H9 (cell line): ENCODE measurements at regions not wholly inside any gene's neighbourhood (a gene's known extent, or its start where the extent isn't known, plus 50 kb on each side); places are given as distances from the start of the nearest gene placed in this dataset.
A peak's percentile ranks its signal among the peaks of the same experiment; 100 is the strongest.

ENCODE experiments used
- DNase-seq: peaks from one replicate; pipeline ENCODE4 v3.0.0-alpha.2; 2017
- H2AFZ ChIP-seq: one replicate; pipeline ENCODE4 v1.6.1; 2013; ENCODE audit warnings: mild to moderate bottlenecking, low read length, control low read depth, moderate library complexity
- H2AK5ac ChIP-seq: 2 replicates; pipeline ENCODE4 v1.6.1; 2013; ENCODE audit warnings: low read length, control low read depth, mixed read lengths; ENCODE audit not compliant: insufficient read length
- H2BK120ac ChIP-seq: one replicate; pipeline ENCODE4 v1.6.1; 2013; ENCODE audit warnings: low read depth, mild to moderate bottlenecking, low read length, control low read depth, inconsistent platforms; ENCODE audit not compliant: poor library complexity, severe bottlenecking
- H2BK12ac ChIP-seq: 2 replicates; pipeline ENCODE4 v1.6.1; 2013; ENCODE audit warnings: low read length, control low read depth, mixed read lengths, low read depth; ENCODE audit not compliant: insufficient read length
- H2BK15ac ChIP-seq: 2 replicates; pipeline ENCODE4 v1.6.1; 2013; ENCODE audit warnings: low read depth, low read length, control low read depth
- H2BK20ac ChIP-seq: one replicate; pipeline ENCODE4 v1.6.1; 2013; ENCODE audit warnings: low read depth, mild to moderate bottlenecking, low read length, control low read depth, inconsistent platforms; ENCODE audit not compliant: poor library complexity, severe bottlenecking
- H2BK5ac ChIP-seq: 2 replicates; pipeline ENCODE4 v1.6.1; 2013; ENCODE audit warnings: low read length, control low read depth, mixed read lengths; ENCODE audit not compliant: insufficient read length
- H3K14ac ChIP-seq: 2 replicates; pipeline ENCODE4 v1.6.1; 2013; ENCODE audit warnings: low read length, control low read depth; ENCODE audit not compliant: insufficient read depth
- H3K18ac ChIP-seq: 2 replicates; pipeline ENCODE4 v1.6.1; 2013; ENCODE audit warnings: low read depth, mild to moderate bottlenecking, mixed read lengths, low read length, control low read depth; ENCODE audit not compliant: insufficient read length
- H3K23ac ChIP-seq: 2 replicates; pipeline ENCODE4 v1.6.1; 2013; ENCODE audit warnings: low read length, control low read depth, mixed read lengths, low read depth; ENCODE audit not compliant: insufficient read length
- H3K23me2 ChIP-seq: 2 replicates; pipeline ENCODE4 v1.6.1; 2013; ENCODE audit warnings: low read depth, mild to moderate bottlenecking, mixed read lengths, low read length, control low read depth; ENCODE audit not compliant: insufficient read length, poor library complexity, severe bottlenecking
- H3K27ac ChIP-seq: 2 replicates; pipeline ENCODE4 v1.5.1; 2013; ENCODE audit warnings: low read length, control low read depth, mixed read lengths, low read depth; ENCODE audit not compliant: insufficient read length
- H3K27me3 ChIP-seq: 2 replicates; pipeline ENCODE4 v1.6.1; 2013; ENCODE audit warnings: low read length, control low read depth, inconsistent platforms; ENCODE audit not compliant: insufficient read depth
- H3K4ac ChIP-seq: 2 replicates; pipeline ENCODE4 v1.6.1; 2013; ENCODE audit warnings: low read depth, mild to moderate bottlenecking, control low read depth, inconsistent platforms, low read length, moderate library complexity
- H3K4me1 ChIP-seq: 2 replicates; pipeline ENCODE4 v1.6.1; 2013; ENCODE audit warnings: low read length, control low read depth, inconsistent platforms; ENCODE audit not compliant: insufficient read depth
- H3K4me2 ChIP-seq: 2 replicates; pipeline ENCODE4 v1.6.1; 2013; ENCODE audit warnings: low read length, control low read depth, mixed read lengths; ENCODE audit not compliant: insufficient read length, insufficient read depth
- H3K56ac ChIP-seq: 2 replicates; pipeline ENCODE4 v1.6.1; 2013; ENCODE audit warnings: low read depth, mild to moderate bottlenecking, mixed read lengths, low read length, control low read depth; ENCODE audit not compliant: insufficient read length
- H3K79me1 ChIP-seq: 2 replicates; pipeline ENCODE4 v1.6.1; 2013; ENCODE audit warnings: low read depth, mild to moderate bottlenecking, moderate library complexity, low read length, control low read depth, inconsistent platforms; ENCODE audit not compliant: insufficient read depth, poor library complexity, severe bottlenecking
- H3K79me2 ChIP-seq: 2 replicates; pipeline ENCODE4 v1.6.1; 2013; ENCODE audit warnings: low read length, control low read depth, inconsistent platforms; ENCODE audit not compliant: insufficient read depth
- H3K9ac ChIP-seq: 2 replicates; pipeline ENCODE4 v1.6.1; 2013; ENCODE audit warnings: low read length, control low read depth, mixed read lengths; ENCODE audit not compliant: insufficient read length; ENCODE audit errors: extremely low read depth
- H3K9me3 ChIP-seq: one replicate; pipeline ENCODE4 v1.6.1; 2013; ENCODE audit warnings: low read depth, low read length, inconsistent platforms; ENCODE audit not compliant: control insufficient read depth
- H3T11ph ChIP-seq: one replicate; pipeline ENCODE4 v1.6.1; 2013; ENCODE audit warnings: mild to moderate bottlenecking, low read length, control low read depth, inconsistent platforms
- H4K20me1 ChIP-seq: one replicate; pipeline ENCODE4 v1.6.1; 2013; ENCODE audit not compliant: control insufficient read depth, insufficient read length, insufficient read depth
- H4K5ac ChIP-seq: 2 replicates; pipeline ENCODE4 v1.6.1; 2013; ENCODE audit warnings: low read depth, mild to moderate bottlenecking, mixed read lengths, low read length, control low read depth; ENCODE audit not compliant: insufficient read length
- H4K8ac ChIP-seq: replicated peaks from 2 replicates; pipeline ENCODE4 v1.6.1; 2013; ENCODE audit warnings: low read length, control low read depth, mixed read lengths, low read depth; ENCODE audit not compliant: insufficient read length
- H4K91ac ChIP-seq: 2 replicates; pipeline ENCODE4 v1.6.1; 2013; ENCODE audit warnings: low read depth, mild to moderate bottlenecking, moderate library complexity, mixed read lengths, low read length, control low read depth; ENCODE audit not compliant: insufficient read length
- H3K27ac Mint-ChIP-seq, 3 experiments: 2 replicates in 2 of 3; 3 replicates in 1 of 3; pipeline ENCODE4 v1.8.0; 2020 to 2021; ENCODE audit warnings: mixed read lengths in 3 of 3, mild to moderate bottlenecking in 1 of 3, moderate library complexity in 1 of 3
- H3K27me3 Mint-ChIP-seq: 2 replicates; pipeline ENCODE4 v1.8.0; 2021; ENCODE audit warnings: low read depth, mild to moderate bottlenecking, moderate library complexity, mixed read lengths
- H3K36me3 Mint-ChIP-seq, 3 experiments: 2 replicates in 2 of 3; 3 replicates in 1 of 3; pipeline ENCODE4 v1.8.0; 2020 to 2021; ENCODE audit warnings: low read depth in 3 of 3, mixed read lengths in 3 of 3; ENCODE audit not compliant: insufficient read depth in 1 of 3
- H3K4me1 Mint-ChIP-seq, 2 experiments: 2 replicates each; pipeline ENCODE4 v1.8.0; 2020; ENCODE audit warnings: mixed read lengths in 2 of 2
- H3K4me3 Mint-ChIP-seq, 2 experiments: 2 replicates in 1 of 2; 3 replicates in 1 of 2; pipeline ENCODE4 v1.8.0; 2020 to 2021; ENCODE audit warnings: mild to moderate bottlenecking in 2 of 2, mixed read lengths in 2 of 2, moderate library complexity in 1 of 2
- H3K9me3 Mint-ChIP-seq, 2 experiments: 2 replicates in 1 of 2; 3 replicates in 1 of 2; pipeline ENCODE4 v1.8.0; 2020; ENCODE audit warnings: mild to moderate bottlenecking in 2 of 2, mixed read lengths in 2 of 2, moderate library complexity in 1 of 2
- CTCF ChIP-seq: fragments of 200-600 bp; sonication (generic); conservative IDR thresholded peaks from 3 replicates; pipeline ENCODE4 v1.8.0; 2021; ENCODE audit warnings: antibody characterized with exemption, mild to moderate bottlenecking
- WGBS: extraction: QIAGEN DNeasy Blood & Tissue Kit; methylation state at CpG from one replicate; pipeline ENCODE4 v1.1.7; 2013; ENCODE audit warnings: missing lambda C conversion rate, low lambda C conversion rate, mixed read lengths; ENCODE audit not compliant: insufficient read length; ENCODE audit errors: extremely low coverage; 5-methylcytosine and 5-hydroxymethylcytosine counted together

DNA sequence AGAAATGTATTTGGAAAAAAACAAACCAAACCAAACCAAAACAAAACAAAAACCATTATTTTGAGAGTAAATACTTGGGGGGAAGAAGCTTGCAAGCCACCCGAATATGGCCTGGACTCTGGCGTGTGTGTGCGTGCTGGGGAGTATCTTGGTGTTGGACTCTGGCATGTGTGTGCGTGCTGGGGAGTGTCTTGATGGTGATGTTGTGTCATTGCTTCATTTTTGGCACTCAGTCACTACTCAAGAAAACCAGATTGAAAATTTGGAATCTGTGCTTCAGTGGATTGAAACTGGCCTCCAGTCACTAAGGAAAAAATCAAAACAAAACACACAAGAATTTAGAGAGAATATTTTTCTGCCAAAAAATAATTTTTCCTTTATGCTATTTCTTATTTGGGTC is 76.1 kb downstream of the ARRDC3 start:
- Histone ChIP-seq H3K9ac (no peak overlapping the region), H3K4me2 (no peak overlapping the region)

More for the DNA sequence above, 76.1 kb downstream of the ARRDC3 start:
- H4K5ac ChIP-seq = no peak overlapping the region
- no peak for TF ChIP-seq CTCF
- no peak overlapping the region for H3K27ac ChIP-seq
- no peak overlapping the region for H3K4ac ChIP-seq
- no peaks in the 10 kb centered on the region for H3K79me2 ChIP-seq
- H3K56ac ChIP-seq = no peak overlapping the region
- no peak overlapping the region for H2BK15ac ChIP-seq
- peak overlapping the region; percentile 72 for H2BK5ac ChIP-seq
- H3K23ac ChIP-seq = no peak overlapping the region
- no peak overlapping the region for H3K18ac ChIP-seq
- no peaks in the 10 kb centered on the region for H3K9me3 Mint-ChIP-seq
- no peak overlapping the region for H2BK120ac ChIP-seq
- H3K27me3 ChIP-seq = no peaks in the 10 kb centered on the region
- no peak overlapping the region for H2AK5ac ChIP-seq
- no peak for DNase-seq
- H3T11ph ChIP-seq = no peak overlapping the region
- H3K9me3 ChIP-seq = no peaks in the 10 kb centered on the region
- H2BK12ac ChIP-seq = no peak overlapping the region
- H2BK20ac ChIP-seq = no peak overlapping the region
- no peak overlapping the region for H2AFZ ChIP-seq
- no peak overlapping the region for H3K14ac ChIP-seq
- no peaks in the 10 kb centered on the region for H3K23me2 ChIP-seq
- no CpG with 5 or more reads among the region's 4 CpGs for WGBS
- H3K4me1 ChIP-seq = no peaks in the 10 kb centered on the region
- no peaks in the 10 kb centered on the region for H3K27me3 Mint-ChIP-seq
- no peaks in the 10 kb centered on the region for H4K20me1 ChIP-seq
- H3K79me1 ChIP-seq = no peaks in the 10 kb centered on the region
- peak overlapping the region in 1 of 3 experiments; percentile 82; a peak in 1 of 7 replicates for H3K27ac Mint-ChIP-seq
- H4K8ac ChIP-seq = no peak overlapping the region
- no peak overlapping the region for H4K91ac ChIP-seq
- H3K4me3 Mint-ChIP-seq = no peak overlapping the region
- H3K4me1 Mint-ChIP-seq = peaks cover 5 to 10% of the 10 kb centered on the region in 2 experiments
- H3K36me3 Mint-ChIP-seq = no peaks in the 10 kb centered on the region
